ENCODE measurements at regions not wholly inside any gene's neighbourhood (a gene's known extent, or its start where the extent isn't known, plus 50 kb on each side); places are given as distances from the start of the nearest gene placed in this dataset.

DNA sequence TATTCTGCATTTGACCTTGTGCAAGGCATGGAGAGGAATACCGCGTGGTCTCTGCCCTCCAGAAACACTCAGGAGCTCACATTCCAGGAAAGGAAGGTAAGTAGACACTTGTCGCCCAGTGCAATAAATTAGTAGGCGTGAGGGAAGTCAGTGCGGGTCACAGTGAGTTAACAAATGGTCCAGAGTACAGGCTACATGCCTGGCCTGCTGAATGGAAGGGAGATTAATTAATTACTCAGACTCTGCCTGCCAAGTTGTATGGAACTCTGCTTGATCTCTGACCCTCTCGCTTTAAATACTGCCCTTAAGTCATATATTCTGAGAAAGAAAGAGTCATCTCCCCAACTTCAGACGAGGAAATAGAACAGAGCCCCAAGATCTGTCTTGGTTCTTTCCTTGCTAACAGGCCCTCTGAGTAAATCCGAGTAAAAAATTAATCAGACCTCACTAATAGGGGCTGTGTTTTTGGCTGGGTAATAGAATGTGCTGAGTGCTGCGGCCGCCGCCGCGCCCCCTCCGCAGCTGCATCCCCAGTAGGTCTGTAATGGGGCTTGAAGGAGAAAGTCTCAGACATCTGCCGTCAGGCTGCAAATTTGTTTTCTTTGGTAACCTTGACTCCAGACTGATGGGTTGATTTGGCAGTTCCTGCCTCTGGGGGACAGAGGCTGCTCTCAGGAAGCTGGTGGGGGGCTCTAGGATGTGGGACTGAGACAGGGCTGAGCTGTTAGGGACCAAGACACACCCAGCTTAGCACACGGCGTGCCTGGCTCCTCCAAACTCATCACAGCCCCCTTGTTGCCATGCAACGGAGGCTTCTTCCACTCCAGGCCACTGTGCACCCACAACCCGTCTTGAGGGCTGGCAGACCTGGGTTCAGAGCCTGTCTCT is 144.4 kb downstream of the NSG2 start:
- Histone ChIP-seq H3K27me3 (peaks cover 0 to 45% (median 0%) of the 10 kb centered on the region in 4 donors), H3K27ac (no peak overlapping the region), H3K9me3 (no peaks in the 10 kb centered on the region), H3K4me1 (no peaks in the 10 kb centered on the region), H3K4me3 (no peak overlapping the region), H3K36me3 (no peaks in the 10 kb centered on the region)
- intact Hi-C loops (cut with DNase I): no loop called here
- TF ChIP-seq CTCF (IDR thresholded peaks at IDR 0.05): no peak
- TF ChIP-seq POLR2A (IDR thresholded peaks at IDR 0.05): no peak
- 30 to 63% methylated on average over 9 to 15 of the region's 19 CpGs for WGBS, 2 donors
- no peak for DNase-seq

- intact Hi-C loops (cut with DNase I): no loop called here
- DNase-seq: no peak
- no peaks in the 10 kb centered on the region for H3K4me1 ChIP-seq
- WGBS, 2 donors: 46 to 53% methylated on average over 2 to 4 of the region's 4 CpGs
- no peak overlapping the region for H3K27ac ChIP-seq
- H3K4me3 ChIP-seq: no peak overlapping the region
- no peaks in the 10 kb centered on the region for H3K36me3 ChIP-seq
- H3K27me3 ChIP-seq: peaks cover 0 to 45% (median 0%) of the 10 kb centered on the region in 4 donors
- H3K9me3 ChIP-seq: no peaks in the 10 kb centered on the region
- no peak for TF ChIP-seq CTCF (IDR thresholded peaks at IDR 0.05)
- TF ChIP-seq POLR2A (IDR thresholded peaks at IDR 0.05): no peak
Observed at GRCh38 chr5:174191076-174191475, 145.6 kb downstream of the NSG2 start.

GRCh38 chr5:174191850-174192655 is 146.5 kb downstream of the NSG2 start:
- no peak for DNase-seq
- no peaks in the 10 kb centered on the region for H3K4me1 ChIP-seq
- H3K4me3 ChIP-seq: no peak overlapping the region
- no peaks in the 10 kb centered on the region for H3K9me3 ChIP-seq
- 59% methylated on average over 10 of the region's 10 CpGs for WGBS, 2 donors
- TF ChIP-seq CTCF (IDR thresholded peaks at IDR 0.05) (no peak), POLR2A (IDR thresholded peaks at IDR 0.05) (no peak)
- intact Hi-C loops (cut with DNase I): no loop called here
- H3K27me3 ChIP-seq: peaks cover 0 to 45% (median 0%) of the 10 kb centered on the region in 4 donors
- no peaks in the 10 kb centered on the region for H3K36me3 ChIP-seq
- H3K27ac ChIP-seq: no peak overlapping the region

- 70 to 82% methylated on average over 12 to 14 of the region's 14 CpGs for WGBS, 2 donors
- Histone ChIP-seq H3K27me3 (peaks cover 0 to 45% (median 0%) of the 10 kb centered on the region in 4 donors), H3K4me1 (no peaks in the 10 kb centered on the region), H3K27ac (no peak overlapping the region), H3K4me3 (no peak overlapping the region), H3K9me3 (no peaks in the 10 kb centered on the region), H3K36me3 (no peaks in the 10 kb centered on the region)
- no peak for DNase-seq
- intact Hi-C loops (cut with DNase I): no loop called here
- TF ChIP-seq POLR2A (IDR thresholded peaks at IDR 0.05) (no peak), CTCF (IDR thresholded peaks at IDR 0.05) (no peak)
Observed at GRCh38 chr5:174192901-174193300, 147.4 kb downstream of the NSG2 start.

GRCh38 chr5:174195517-174195916 is 150.0 kb downstream of the NSG2 start:
- TF ChIP-seq POLR2A (IDR thresholded peaks at IDR 0.05) (no peak), CTCF (IDR thresholded peaks at IDR 0.05) (no peak)
- H3K27ac ChIP-seq: no peak overlapping the region
- no peak for DNase-seq
- peaks cover 0 to 34% (median 0%) of the 10 kb centered on the region in 4 donors for H3K27me3 ChIP-seq
- no peak overlapping the region for H3K4me3 ChIP-seq
- intact Hi-C loops (cut with DNase I): no loop called here
- H3K36me3 ChIP-seq: no peaks in the 10 kb centered on the region
- H3K9me3 ChIP-seq: no peaks in the 10 kb centered on the region
- no peaks in the 10 kb centered on the region for H3K4me1 ChIP-seq
- WGBS, 2 donors: 37 to 50% methylated on average over 2 of the region's 2 CpGs
